Fibroblast of skin of right quadriceps (primary cell): ENCODE measurements at regions not wholly inside any gene's neighbourhood (a gene's known extent, or its start where the extent isn't known, plus 50 kb on each side); places are given as distances from the start of the nearest gene placed in this dataset.

Experiments used
- DNase-seq: peaks from one replicate; pipeline ENCODE4 v3.0.0-alpha.2; 2013

DNA sequence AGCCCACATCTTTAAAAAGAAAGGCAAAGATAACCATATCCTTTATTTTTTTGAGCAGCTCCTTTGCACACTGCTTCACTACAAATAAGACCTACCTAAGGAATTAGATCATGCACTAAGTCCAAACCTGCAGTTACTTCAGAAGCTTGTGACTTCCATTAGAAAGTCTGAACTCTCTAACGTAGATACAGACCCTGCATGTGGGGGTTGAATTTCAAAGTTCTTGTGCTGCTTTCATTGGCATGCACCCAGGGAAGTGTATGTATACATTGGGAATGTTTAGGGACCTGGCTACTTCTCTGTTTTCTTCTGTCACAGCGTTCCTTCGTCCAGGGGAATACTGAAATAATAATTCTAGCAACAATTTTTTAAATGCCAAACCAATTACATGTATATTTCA lies 185.2 kb upstream of the IL12A start:
- DNase-seq: peak; percentile 68

DNA sequence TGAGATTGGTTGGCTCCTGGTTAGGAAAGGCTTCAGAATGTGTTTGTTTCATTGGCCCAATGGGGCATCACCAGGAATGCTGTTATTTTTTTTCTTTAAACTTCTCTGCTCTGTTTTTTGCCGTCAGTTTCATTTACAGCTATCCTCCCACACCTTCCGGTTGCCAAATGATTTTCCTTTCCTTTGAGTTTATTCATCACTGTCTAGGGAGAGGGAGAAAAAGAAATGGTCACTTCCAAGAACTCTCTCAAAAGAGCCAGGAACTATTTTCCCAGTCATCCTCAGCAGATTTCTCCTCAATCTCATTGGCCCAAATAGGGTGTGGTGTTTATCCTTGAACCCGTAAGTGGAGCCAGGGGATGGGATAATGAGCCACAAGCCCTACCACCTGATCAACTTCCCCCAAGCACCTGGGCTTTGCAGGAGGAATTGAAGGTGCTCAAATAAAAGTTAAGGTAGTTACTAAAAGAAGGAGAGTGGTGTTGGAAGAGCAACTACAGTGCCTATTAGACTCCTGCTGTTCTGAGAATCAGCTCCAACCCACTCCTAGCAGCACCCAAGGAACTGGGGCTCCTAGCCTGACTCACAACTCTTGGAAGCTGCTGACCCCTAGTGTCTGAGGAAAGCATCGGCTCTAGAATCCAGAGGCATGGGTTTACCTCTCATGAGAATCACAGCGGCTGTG lies 183.8 kb upstream of the IL12A start:
- peak; percentile 89 for DNase-seq

DNA sequence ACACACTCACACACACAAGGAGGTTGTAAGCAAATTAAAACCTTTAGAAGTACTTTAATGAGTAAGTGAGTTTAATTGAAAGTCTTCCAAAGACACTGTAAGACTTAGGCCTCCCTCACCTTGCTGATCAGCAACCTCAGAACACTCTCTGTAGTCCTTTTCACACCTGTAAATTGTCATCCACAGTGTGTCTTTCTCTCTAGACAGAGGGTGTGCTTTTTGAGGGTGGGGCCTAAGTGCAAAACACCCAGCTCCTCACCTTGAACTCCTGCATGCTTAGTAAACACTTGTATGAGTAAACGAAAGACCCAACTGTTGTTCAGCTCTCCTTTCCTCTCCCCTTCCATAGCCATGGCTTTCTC lies 183.2 kb upstream of the IL12A start:
- no peak for DNase-seq

DNA sequence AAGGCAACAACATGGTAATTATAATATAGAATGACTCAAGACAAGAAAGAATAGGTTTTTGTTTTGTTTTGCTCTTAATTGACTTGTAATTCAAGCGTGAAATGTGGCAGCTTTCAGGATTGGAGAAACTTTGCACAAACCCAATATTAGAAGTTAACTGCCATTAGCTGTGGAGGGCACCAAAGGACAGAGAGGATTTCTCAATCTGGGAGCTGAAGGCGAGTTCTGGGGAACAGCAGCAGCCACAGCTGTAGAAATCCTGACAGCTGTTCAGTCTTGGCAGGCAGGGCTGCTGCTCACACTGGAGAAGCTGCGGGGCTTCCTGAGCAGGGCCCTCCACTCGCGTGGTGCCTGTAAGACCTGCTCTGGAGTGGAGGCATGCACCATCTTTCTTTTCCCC lies 182.2 kb upstream of the IL12A start:
- no peak for DNase-seq

DNA sequence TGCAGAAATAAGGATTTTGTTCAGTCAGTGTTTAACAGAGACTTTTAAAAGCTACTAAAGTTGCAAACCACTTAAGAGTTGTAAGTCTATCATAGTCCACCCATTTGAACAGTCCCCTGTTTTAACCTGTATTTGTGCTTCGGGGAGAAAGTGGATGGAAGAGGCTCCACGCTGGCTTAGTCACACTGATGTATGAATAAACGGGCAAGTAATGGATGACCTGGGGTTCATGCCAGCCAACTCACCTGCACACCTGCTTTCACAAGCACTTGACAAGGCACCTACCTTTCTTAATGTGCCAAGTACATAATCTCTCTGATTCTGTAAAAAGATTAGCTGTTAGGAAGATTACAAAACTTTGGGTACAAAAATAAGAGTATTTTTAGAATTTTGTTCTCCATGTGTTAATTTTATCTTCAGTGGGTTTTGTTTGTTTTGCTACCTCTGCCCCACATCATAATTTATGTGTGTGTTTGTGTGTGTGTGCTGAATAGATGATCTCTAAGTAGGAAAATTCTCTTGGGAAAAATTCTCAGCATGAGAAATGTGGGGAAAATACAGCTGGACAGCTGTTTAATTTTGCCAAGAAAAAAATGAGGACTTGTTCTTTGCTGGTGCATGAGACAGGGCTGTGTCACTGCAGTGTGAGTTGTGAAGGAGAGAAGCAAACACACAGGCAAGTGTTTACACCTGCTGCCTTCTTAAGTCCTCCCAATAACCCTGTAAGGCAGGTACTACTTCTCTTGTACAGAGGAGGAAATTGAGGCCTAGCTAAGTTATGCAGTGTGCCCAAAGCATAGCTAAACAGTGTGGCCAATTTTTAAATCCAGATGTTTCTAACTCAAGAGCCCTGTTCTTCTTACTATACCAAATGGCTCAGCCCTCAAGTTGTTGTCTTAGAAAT lies 181.2 kb upstream of the IL12A start:
- DNase-seq: no peak

DNA sequence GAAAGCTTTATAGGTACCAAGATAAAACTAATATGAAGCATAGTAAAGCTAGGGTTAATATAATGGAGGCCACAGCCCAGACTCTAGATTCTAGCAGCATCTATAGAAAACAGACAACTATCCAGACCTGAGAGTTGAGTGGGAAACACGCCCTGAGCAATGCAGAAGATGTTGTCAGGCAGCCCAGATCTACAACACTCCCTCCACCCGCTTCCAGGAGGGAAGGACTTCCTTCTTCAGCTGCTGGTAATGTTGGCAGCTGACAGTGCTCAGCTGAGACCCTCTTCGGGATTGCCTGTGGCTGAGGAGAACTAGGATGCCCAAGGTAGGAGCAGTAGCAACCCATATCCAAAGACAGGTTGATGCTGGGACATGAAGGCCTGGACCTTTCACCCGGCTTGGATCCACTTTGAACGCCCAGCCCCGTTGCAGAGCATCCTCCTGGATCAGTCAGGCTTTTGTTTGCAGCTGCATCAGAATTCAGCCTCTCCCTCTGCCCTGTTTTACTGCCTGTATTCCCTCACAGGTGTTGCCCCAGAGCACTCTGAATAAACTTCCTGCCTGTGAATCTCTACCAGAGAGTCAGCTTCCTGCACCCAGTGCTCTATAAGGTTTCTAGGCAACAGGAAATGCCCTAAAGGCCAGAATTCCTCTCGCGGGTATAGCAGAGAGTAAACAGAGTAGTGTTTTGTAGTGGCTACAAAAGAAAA lies 174.7 kb upstream of the IL12A start:
- no peak for DNase-seq

DNA sequence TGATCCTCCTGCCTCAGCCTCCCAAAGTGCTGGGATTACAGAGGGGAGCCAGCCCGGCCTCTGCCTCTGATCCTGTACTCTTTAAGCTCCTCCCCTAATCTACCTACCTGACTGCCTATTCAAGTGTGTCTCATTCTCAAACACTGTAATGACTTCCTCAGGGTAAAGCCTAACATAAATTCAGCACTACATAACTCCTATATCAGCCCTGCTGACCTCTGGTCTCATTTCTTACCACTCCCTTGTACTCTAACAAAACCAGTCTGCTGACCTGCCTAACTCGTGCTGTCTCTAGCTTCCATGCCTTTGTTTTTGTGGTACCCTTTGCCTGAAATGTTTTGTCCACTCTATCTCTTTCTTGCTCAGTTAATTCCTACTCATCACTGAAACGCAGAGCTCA lies 172.1 kb upstream of the IL12A start:
- DNase-seq: no peak

DNA sequence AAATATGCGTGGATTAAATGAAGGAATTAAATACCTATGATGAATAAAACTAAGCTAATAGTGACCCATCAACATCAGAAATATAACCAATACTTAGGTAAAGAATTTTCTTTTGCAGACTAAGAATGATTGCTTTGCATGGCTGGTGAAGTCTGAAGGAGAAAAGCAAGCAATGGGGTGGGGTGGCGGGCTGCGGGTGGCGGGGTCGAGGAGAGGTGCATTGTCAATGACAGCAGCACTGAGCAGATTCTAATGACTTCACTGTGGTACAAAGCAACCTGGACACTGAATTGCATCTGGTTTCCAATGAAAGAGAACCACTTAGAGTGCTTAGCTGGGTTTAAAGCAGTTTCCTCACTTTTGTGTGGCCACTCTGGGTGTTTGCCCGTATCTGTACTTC lies 171.5 kb upstream of the IL12A start:
- DNase-seq: no peak

DNA sequence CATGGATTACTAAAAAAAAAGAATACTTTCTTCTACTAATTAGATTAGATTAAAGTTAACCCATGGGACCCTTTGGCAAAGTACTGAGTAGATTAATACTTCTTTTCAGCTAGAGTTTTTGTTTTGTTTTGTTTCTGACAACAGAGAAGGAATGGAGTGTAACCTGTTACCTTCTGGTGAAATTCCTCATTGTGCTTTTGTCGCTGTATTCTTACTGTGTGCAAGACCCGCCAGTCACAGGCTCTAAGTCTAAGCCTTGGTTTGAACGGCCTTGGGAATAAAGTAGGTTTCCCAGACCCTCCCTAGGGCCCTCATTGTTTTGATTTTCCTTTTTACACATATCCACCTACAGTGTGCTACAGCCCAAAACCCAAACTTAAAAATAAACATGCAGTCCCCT lies 171.1 kb upstream of the IL12A start:
- no peak for DNase-seq

DNA sequence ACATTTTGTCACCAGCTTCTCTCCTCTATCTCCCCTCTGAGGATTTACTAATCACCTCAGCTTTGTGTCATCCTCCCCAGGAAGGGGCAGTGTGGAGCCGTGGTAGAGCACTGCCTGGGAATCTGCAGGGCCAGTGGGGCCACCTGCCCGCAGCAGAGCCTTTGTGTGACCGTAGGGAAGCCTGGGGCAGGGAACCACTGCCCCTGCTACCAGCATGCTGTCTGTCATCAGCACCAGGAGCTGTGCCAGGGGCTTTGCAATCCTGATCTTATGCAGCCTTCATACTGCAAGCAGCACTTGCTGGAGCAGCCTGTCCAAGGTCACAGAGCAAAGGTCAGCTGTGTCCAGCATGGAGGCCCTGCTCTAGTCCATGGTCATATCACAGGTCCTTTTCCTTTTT lies 170.2 kb upstream of the IL12A start:
- no peak for DNase-seq

DNA sequence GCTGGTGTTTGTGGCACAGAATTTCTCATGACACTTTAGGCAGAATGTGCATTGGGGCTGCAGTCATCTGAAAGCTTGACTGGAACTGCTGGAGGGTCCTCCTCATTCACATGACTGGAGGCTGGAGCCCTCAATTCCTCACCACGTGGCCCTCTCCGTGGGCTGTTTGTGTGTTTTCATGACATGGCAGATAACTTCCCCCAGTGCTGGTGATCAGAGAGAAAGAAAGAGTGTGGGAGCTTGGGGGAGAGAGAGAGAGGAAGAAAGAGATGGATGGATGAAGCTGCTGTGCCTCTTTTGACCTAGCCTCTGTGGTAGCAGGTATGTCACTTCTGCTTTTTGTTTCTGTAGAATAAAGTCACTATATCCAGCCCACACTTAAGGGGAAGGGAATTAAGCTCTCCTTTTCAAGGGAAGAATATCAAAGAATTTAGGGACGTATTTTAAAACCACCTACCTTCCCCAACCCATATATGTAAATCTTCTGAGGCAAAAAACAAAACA lies 169.6 kb upstream of the IL12A start:
- no peak for DNase-seq

DNA sequence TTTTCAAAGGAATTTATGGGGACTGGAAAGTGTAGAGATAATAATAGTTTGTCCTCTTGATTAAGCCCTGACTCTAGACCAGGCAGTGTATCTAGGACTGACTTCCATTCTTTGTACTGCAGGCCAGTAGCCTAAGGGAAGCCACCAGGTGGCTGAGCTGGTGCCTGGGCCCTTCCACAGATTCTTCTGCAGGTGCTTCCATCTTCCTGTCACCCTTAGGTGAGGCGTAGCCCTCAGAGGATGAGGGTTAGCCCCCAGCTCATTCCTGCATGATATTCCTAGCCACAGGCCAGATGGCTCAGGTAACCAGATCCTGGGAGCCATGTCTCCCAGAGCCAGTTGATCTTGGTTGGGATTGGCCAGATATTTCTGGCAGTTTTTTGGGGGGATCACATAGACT lies 169.0 kb upstream of the IL12A start:
- DNase-seq: no peak

DNA sequence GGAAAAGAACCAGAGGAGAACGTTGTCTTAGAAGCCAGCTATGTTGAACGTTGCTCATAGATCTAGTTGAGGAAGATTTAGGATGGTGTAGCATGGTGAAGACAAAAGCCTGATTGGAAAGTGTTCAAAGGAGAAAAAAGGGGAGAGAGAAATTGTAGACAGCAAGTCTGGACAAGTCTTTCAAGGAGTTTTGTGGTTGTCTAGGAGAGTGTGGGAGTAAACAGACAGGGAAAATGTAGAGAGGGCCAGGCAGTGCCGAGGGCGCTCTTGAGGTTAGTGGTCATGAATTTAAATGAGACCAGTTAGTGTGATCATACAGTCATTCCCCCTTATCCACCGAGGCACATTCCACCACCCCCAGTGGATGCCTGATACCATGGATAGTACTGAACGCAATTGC lies 167.5 kb upstream of the IL12A start:
- no peak for DNase-seq

DNA sequence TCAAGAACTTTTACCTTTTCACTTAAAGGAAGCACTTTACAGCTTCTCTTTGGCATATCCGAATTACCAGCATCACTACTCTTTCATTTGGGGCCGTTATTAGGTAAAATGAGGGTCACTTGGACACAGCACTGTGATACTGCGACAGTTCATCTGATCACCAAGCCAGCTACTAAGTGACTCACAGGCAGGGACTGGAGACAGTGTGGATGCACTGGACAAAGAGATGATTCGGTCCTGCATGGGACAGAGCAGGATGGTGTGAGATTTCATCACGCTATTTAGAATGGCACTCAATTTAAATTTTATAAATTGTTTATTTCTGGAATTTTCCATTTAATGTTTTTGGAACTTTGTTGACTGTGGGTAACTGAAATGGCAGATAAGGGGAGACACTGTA lies 166.9 kb upstream of the IL12A start:
- DNase-seq: no peak

DNA sequence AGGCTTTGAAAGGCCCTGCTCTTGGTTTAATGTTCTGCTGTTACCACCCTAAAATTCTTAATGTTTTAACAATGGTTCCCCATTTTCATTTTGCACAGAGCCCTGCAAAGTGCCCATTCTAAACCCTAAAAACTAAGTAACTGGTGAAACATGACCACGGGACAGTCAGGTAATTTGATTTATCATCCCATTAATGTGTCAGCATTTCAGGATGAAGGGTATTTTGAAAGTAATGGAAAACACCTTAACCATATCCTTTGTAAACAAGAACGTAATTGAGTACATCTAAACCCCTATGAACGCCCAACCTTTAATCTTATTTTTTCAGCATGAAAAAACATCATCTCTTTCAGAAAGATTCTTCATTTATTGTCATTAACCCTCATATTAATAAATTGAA lies 164.9 kb upstream of the IL12A start:
- no peak for DNase-seq

DNA sequence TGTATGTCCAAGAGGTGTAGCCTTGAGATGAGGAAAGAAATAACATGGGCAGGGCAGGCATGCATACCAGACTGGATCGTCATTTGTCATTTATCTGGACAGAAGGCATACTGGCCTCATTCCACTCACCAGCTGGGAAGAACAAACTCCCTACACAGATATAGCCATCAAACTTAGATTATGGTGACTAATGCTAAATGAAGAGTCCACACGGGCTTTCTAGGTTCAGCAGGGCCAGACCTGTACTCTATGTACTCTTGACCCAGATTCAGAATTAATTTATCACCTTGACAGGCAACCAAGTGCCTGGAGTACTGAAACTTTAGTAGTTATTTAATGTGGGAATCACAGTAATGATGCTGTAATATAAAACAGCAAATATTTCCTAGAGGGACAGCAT lies 164.3 kb upstream of the IL12A start:
- DNase-seq: peak; percentile 68

DNA sequence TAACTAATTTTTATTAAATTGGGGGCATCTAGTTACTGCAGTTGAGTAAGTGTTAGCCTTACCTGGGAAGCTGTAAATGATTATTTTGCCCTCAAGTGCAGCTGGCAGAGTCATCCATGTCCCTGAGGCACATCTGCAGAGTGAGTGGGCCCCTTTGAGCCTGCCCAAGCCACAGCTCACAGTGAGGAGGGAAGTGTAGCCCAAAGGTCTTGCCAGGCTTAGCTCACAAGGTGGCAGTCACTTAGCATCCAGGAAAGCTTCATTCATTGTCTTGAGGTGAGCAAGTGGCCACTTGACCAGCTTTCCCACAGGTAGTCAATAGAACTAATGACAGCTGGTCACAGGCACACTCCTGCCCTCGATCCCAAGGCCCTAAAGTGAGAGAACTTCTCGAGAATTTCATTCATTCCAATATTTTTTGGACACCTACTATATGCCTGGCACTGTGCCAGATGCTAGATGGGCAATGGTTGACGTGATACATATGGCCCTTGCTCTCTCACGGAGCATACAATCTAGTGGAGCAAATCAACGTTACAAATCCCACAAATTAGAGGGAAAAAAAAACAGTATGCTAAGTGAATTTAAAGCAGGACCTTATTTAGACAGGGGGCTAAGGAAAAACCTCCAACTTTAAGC lies 163.3 kb upstream of the IL12A start:
- no peak for DNase-seq

DNA sequence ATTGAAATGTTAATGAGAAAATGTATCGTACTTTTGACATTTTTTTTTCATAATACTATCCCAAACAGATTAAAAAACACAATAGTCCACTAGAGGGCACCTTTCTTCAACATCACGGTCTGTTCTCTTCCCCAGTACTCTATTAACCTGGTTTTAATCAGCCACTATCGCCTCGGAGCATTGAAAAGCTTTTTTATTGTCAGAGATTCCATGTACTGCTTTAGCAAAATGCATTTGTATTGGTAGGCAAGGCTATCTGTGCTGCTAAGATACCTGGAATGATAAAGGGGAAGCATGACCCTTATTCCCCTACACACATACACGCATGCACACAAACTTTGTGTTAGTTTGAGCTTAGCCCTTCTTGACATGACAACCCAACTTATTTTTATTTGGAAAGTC lies 160.1 kb upstream of the IL12A start:
- DNase-seq: peak; percentile 71

DNA sequence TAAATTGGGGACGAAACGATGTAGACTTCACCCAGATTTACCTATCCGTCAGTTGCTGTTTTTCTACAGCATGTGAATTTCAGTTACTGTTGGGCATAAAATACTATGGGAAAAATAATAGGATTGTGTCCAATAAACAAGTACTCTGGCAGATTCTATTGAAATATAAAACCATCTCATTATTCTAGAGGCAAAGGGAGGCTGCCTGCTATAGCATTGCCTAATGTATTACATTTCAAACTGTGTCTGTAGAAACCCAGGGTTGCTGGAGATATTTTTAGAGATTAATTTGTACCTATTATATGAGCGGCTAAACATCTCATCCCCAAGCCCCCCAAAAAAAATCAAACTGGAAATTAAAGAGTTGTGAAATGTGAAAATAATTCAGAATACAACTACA lies 159.6 kb upstream of the IL12A start:
- DNase-seq: no peak

DNA sequence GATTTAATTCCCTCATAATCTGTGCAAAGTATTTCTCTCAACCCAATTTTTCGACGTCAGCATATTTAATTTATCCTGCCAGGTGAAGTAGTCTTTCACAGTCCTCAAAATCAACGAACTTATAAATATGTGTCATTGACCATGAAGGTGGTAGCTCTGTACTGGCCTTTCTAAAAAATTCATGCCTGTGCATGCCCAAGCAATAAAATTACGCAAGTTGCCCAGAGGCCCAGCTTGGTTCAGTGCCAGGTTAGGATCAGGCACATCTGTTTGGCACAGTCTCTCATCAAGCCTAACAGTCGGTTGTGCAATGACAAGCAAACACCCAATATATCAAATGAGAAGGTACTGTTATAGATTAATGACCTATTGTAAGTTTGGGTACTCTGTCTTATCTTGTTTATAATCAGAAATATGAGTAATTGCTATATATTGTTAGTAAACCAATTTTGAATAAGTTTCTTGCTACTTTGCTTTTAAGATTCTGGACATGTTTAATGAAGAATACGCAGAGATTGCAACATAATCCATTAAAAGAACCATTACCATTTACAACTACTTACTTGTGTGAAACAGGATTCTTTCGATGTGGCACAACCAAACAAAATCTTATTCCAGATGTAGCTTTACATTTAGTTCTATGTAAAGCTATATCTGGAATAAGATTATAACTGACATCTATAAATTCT lies 159.0 kb upstream of the IL12A start:
- DNase-seq: peak; percentile 68

DNA sequence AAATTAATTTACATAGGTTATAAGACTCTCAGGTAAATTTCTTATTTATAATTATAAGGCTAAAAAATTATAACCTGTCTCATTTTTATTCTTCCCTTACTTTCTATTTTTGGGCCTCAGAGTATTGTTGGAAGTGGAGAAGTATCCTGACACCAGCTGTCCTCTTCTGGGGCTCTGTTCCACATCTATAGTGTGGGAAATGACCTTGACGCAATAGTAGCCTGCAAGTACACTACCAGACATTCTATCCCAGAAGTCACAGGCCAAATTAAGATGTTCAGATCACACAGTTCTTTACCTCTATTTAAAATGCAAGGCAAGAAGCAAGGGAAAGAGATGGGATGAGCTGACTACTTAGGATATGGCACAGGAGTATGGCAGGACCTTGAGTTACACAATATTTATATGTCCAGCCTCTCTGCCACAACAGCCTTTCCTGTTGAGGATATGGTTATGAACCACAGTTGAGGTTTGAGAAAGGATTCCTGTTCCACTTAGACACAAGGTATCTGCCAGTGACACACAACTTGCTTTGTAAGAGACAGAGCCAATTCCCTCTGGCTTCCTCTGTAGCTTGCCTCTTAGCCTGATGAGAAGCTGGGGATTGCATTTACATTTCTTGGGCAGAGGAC lies 158.0 kb upstream of the IL12A start:
- DNase-seq: peak; percentile 23

DNA sequence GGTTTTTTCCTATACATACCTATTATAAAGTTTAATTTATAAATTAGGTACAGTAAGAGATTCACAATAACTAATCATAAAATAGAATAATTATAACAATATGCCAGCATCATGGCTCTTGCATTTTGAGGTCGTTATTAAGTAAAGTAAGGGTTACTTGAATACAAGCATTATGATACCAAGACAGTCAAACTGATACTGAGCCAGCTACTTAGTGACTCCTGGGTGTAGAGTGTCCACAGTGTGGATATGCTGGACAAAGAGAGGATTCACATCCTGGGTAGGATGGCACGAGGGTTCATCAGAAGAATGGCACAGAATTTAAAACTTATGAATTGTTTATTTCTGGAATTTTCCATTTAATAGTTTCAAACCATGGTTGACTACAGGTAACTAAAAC lies 157.2 kb upstream of the IL12A start:
- no peak for DNase-seq
